Testis (tissue), 2 donors: ENCODE measurements at regions not wholly inside any gene's neighbourhood (a gene's known extent, or its start where the extent isn't known, plus 50 kb on each side); places are given as distances from the start of the nearest gene placed in this dataset.

Experiments
- CTCF ChIP-seq, 3 experiments: fragments of 450-650 bp in 2 of 3; fragments of 200-600 bp in 1 of 3; sonication (generic) in 1 of 3; IDR thresholded peaks; one replicate each; pipeline ENCODE4 v1.5.1; 2016 to 2019; ENCODE audit warnings: antibody characterized with exemption in 3 of 3, mild to moderate bottlenecking in 2 of 3, moderate library complexity in 1 of 3
- POLR2A ChIP-seq: fragments of 450-650 bp; IDR thresholded peaks from one replicate; pipeline ENCODE4 v1.6.1; 2017; ENCODE audit warnings: antibody characterized with exemption, mild to moderate bottlenecking, moderate library complexity

- TF ChIP-seq CTCF (IDR thresholded peaks at IDR 0.05) = no peak
- TF ChIP-seq POLR2A = no peak
Measured at GRCh38 chr10:58140054-58140453, 127.6 kb downstream of the IPMK start.
